ENCODE measurements at regions not wholly inside any gene's neighbourhood (a gene's known extent, or its start where the extent isn't known, plus 50 kb on each side); places are given as distances from the start of the nearest gene placed in this dataset.

- TF ChIP-seq, protein P1, sequence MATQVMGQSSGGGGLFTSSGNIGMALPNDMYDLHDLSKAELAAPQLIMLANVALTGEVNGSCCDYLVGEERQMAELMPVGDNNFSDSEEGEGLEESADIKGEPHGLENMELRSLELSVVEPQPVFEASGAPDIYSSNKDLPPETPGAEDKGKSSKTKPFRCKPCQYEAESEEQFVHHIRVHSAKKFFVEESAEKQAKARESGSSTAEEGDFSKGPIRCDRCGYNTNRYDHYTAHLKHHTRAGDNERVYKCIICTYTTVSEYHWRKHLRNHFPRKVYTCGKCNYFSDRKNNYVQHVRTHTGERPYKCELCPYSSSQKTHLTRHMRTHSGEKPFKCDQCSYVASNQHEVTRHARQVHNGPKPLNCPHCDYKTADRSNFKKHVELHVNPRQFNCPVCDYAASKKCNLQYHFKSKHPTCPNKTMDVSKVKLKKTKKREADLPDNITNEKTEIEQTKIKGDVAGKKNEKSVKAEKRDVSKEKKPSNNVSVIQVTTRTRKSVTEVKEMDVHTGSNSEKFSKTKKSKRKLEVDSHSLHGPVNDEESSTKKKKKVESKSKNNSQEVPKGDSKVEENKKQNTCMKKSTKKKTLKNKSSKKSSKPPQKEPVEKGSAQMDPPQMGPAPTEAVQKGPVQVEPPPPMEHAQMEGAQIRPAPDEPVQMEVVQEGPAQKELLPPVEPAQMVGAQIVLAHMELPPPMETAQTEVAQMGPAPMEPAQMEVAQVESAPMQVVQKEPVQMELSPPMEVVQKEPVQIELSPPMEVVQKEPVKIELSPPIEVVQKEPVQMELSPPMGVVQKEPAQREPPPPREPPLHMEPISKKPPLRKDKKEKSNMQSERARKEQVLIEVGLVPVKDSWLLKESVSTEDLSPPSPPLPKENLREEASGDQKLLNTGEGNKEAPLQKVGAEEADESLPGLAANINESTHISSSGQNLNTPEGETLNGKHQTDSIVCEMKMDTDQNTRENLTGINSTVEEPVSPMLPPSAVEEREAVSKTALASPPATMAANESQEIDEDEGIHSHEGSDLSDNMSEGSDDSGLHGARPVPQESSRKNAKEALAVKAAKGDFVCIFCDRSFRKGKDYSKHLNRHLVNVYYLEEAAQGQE (IDR thresholded peaks at IDR 0.05; ENCODE audit: borderline replicate concordance) = no peak
- no peak for TF ChIP-seq CTCF (IDR thresholded peaks at IDR 0.05; ENCODE audit: poor library complexity, severe bottlenecking)
- TF ChIP-seq EP300 (conservative IDR thresholded peaks at IDR 0.05; ENCODE audit: poor library complexity, severe bottlenecking) = no peak
- no peak for TF ChIP-seq RAD21 (conservative IDR thresholded peaks at IDR 0.05)
- no peak for TF ChIP-seq EZH2 (IDR thresholded peaks at IDR 0.05; ENCODE audit: borderline replicate concordance, insufficient read depth, low read length, poor library complexity, severe bottlenecking)
- TF ChIP-seq POLR2AphosphoS5 (IDR thresholded peaks at IDR 0.05) = no peak
- no peak for TF ChIP-seq TAF1 (IDR thresholded peaks at IDR 0.05; ENCODE audit: low read depth)
- no peak for TF ChIP-seq SMC3 (conservative IDR thresholded peaks at IDR 0.05; ENCODE audit: poor library complexity)
- TF ChIP-seq MXI1 (conservative IDR thresholded peaks at IDR 0.05; ENCODE audit: poor library complexity, severe bottlenecking) = no peak
Measured at GRCh38 chr2:213214209-213214608, 62.8 kb upstream of the IKZF2 start.
